ENCODE measurements at regions not wholly inside any gene's neighbourhood (a gene's known extent, or its start where the extent isn't known, plus 50 kb on each side); places are given as distances from the start of the nearest gene placed in this dataset.

- no peak for TF ChIP-seq CTCF (conservative IDR thresholded peaks at IDR 0.05 in 1 of 2, IDR thresholded peaks at IDR 0.05 in 1 of 2; ENCODE audit: extremely low read depth in 1 of 2, insufficient read depth in 1 of 2, low read depth in 1 of 2, low read length in 2 of 2)
- no peak for TF ChIP-seq EZH2 (IDR thresholded peaks at IDR 0.05; ENCODE audit: borderline replicate concordance, low read length)
Observed at GRCh38 chr5:43804723-43805122, 201.7 kb downstream of the NNT start.
